HG02884 (cell line): ENCODE measurements at regions not wholly inside any gene's neighbourhood (a gene's known extent, or its start where the extent isn't known, plus 50 kb on each side); places are given as distances from the start of the nearest gene placed in this dataset.
"Not testable (repeated sequence)": the region's sequence is repeated elsewhere in the genome, so short reads cannot be mapped to it uniquely, and the experiment has no call there.

Source experiments
- ATAC-seq: cut with Tn5 transposase; IDR thresholded peaks from one replicate; pipeline ENCODE4 v1.9.1; 2021; ENCODE audit warnings: mild to moderate bottlenecking, moderate library complexity; ENCODE audit not compliant: unreplicated experiment

DNA sequence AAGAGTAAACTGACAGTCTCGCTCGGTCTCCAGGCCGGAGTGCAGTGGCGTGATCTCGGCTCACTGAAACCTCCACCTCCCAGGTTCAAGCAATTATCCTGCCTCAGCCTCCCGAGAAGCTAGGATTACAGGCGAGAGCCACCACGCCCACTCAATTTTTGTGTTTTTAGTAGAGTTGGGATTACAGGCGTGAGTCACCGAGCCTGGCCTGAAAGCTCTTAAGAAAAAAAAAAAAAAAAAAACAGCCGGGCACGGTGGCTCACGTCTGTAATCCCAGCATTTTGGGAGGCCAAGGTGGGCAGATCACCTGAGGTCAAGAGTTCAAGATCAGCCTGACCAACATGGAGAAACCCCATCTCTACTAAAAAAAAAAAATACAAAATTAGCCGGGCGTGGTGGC lies 55.3 kb upstream of the THOC2 start:
- not testable (repeated sequence) for ATAC-seq

DNA sequence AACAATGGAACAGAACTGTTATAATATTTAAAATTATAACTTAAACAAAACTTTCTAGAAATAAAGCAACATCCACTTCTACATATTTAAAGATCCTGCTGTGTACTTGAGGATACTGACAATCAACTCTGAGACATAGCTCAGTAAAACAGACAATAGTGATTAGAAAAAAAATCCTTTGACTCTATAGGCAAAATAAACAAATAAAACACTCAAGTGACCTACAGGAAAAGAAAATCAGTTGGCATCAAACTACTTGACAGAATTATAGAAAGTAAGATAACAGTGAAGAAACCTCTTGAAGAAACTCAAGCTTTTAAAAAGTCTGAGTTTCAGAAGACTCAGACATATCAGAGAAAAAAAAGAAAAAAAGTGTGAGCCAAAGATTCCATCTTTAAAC lies 55.9 kb upstream of the THOC2 start:
- no peak for ATAC-seq

DNA sequence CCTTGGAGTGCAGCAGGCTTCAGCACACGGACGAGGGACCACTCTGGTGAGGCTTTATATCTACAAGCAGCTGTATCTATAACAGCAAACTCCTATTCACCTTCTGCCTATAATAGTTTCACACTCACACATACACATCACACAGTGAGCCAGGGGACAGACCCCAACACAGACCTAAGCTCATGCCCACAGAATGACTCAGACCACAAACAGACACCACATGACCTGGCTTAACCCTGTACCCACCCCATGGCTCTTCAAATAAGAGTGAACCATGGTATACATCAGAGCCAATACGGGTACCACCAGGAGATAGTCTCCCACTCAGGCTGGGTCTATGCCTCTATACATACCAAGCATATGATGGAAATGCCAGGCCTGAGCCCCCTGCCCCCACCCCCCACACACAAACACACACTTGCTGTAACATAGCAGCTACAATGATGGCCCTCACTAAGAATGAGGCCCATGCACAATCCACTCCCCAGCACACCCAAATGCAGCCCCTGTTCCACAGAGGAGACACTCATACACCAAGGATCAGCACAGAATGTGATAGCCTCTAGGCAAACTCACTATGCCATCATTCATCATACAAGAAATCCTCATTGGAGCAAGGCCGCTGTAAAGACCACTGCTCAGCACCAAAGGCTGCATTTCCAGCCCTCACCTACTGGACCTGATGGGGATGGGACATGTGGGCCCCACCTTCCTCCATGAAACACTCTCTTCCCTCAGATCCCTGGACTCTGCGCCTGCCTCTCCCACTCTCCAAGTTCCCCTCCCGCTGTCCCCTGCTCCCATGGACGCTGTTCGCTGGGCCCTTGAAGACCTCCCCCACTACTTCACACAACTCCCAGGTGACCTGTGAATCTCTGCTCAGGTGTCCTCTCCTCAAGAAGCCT lies 62.1 kb upstream of the XIAP start:
- ATAC-seq: no peak

DNA sequence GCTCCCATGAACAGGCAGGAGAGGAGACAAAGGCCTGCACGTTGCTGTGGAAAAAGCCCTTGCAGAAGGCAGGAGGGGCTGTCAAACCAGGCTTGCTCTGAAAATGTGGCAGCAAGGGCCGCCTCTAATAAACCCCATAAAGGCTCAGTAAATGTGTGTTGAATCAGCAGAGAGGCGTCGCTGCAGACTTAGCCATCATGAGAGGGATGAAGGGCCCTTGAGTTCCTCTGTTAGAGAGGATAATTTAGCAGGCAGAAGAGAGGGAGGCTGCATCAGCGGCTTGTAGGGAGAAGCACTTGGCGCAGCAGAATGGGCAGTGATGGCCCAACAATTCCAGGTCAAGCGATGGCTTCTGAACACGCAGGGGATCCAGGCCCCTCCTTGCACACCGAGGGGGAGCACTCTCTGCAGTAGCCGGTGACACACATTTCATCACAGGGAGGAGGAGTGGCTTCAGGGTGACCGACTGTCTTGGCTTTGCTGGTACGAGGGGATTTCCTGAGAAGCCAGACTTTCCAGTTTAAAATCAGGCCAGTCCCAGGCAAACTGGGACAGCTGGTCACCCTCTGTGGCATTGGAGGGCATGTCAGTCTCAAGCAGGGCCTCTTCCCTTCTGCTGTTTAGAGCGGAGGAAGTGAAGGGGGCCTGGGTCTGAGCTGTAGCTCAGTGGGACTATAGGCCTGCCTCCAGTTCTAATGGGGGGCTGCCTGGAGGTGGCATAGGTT lies 61.0 kb upstream of the XIAP start:
- ATAC-seq: not testable (repeated sequence)

- ATAC-seq: no peak
Measured at GRCh38 chrX:123801901-123802300, 58.0 kb upstream of the XIAP start.

DNA sequence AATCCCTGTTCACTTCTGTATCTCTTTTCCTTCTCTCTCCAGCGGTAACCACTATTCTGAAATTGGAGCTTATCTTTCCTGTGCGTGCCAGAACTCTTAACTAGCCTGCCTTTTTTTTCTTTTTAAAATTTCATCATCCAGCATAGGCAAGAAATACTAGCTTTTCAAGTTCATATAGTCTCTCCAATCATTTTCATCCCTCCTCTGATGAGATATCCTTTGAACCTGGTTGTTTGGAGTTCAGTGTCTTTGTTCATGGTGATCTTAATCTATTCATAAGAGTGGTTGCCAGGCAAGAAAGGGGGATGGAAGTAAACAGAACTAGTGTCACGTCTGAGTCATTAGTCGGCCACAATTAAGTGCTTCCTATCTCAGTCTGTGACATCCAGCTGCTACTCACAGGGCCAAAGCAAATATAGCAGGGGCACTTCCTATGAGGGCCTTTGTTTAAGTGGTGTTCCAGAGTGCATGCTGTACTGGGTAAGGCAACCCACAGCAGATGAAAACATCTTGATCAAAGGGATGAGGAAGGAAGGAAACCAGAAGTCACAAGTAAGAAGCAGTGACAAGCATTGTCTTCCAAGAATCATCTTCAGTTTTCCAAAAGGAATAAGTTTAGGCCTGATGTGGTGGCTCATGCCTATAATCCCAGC lies 56.4 kb upstream of the XIAP start:
- ATAC-seq: peak; percentile 47

- not testable (repeated sequence) for ATAC-seq
Measured at GRCh38 chrX:123803984-123804365, 55.9 kb upstream of the XIAP start.

DNA sequence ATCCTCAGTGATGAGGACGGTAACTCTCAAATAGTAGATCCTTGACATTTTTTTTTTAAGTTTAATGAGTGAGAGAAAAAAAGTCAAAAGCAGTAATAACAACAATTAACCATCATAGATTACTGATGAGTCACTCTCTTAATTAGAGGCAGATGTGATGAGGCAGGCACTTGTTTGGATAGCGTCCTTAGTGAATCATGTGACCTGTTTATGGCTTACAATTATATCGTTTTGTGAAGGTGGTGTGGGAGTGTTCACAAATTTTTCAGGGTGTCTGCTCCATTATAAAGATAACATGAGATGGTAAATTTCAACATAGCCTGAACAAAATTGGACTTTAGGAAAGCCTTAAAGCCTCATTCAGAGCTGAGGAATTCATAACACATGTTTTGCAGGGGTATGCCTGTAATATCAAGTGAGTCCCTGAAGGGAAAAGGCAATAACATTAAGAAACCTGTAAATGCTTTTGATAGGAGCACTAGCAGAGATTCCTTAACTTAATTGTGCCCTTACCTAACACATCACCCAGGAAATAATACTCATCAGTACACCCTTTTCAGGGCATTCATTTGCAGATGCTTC lies 51.9 kb upstream of the XIAP start:
- no peak for ATAC-seq

- no peak for ATAC-seq
Measured at GRCh38 chrX:123809854-123810375, 49.9 kb upstream of the XIAP start.
